ENCODE measurements at regions not wholly inside any gene's neighbourhood (a gene's known extent, or its start where the extent isn't known, plus 50 kb on each side); places are given as distances from the start of the nearest gene placed in this dataset.

- Histone ChIP-seq H3K27me3 (ENCODE audit: control insufficient read depth in 3 of 3, insufficient read depth in 3 of 3, low read length in 3 of 3) (no peaks in the 10 kb centered on the region), H3K4me3 (ENCODE audit: low read length in 3 of 3) (no peak overlapping the region), H3K4me1 (ENCODE audit: control insufficient read depth in 3 of 3, insufficient read depth in 3 of 3, low read length in 3 of 3) (no peaks in the 10 kb centered on the region), H3K27ac (ENCODE audit: low read depth, low read length) (no peak overlapping the region), H3K9me3 (ENCODE audit: control insufficient read depth in 3 of 3, low read length in 3 of 3) (no peaks in the 10 kb centered on the region), H3K9ac (ENCODE audit: low read depth in 1 of 3, low read length in 3 of 3) (no peak overlapping the region), H3K36me3 (ENCODE audit: control insufficient read depth in 3 of 3, insufficient read depth in 3 of 3, low read length in 3 of 3) (no peaks in the 10 kb centered on the region)
These were observed 335.0 kb upstream of the TRIB2 start for GRCh38 chr2:12381543-12382325.

- no peaks in the 10 kb centered on the region for H3K27me3 ChIP-seq (ENCODE audit: control insufficient read depth in 3 of 3, insufficient read depth in 3 of 3, low read length in 3 of 3)
- no peaks in the 10 kb centered on the region for H3K4me1 ChIP-seq (ENCODE audit: control insufficient read depth in 3 of 3, insufficient read depth in 3 of 3, low read length in 3 of 3)
- H3K36me3 ChIP-seq (ENCODE audit: control insufficient read depth in 3 of 3, insufficient read depth in 3 of 3, low read length in 3 of 3): no peaks in the 10 kb centered on the region
- H3K27ac ChIP-seq (ENCODE audit: low read depth, low read length): no peak overlapping the region
- H3K9me3 ChIP-seq (ENCODE audit: control insufficient read depth in 3 of 3, low read length in 3 of 3): no peaks in the 10 kb centered on the region
- H3K4me3 ChIP-seq (ENCODE audit: low read length in 3 of 3): no peak overlapping the region
- H3K9ac ChIP-seq (ENCODE audit: low read depth in 1 of 3, low read length in 3 of 3): no peak overlapping the region
These were observed 334.4 kb upstream of the TRIB2 start for GRCh38 chr2:12382366-12382765.

GRCh38 chr2:12389344-12390045 lies 327.2 kb upstream of the TRIB2 start:
- Histone ChIP-seq H3K27me3 (ENCODE audit: control insufficient read depth in 3 of 3, insufficient read depth in 3 of 3, low read length in 3 of 3) (no peaks in the 10 kb centered on the region), H3K27ac (ENCODE audit: low read depth, low read length) (no peak overlapping the region), H3K4me3 (ENCODE audit: low read length in 3 of 3) (no peak overlapping the region), H3K36me3 (ENCODE audit: control insufficient read depth in 3 of 3, insufficient read depth in 3 of 3, low read length in 3 of 3) (no peaks in the 10 kb centered on the region), H3K4me1 (ENCODE audit: control insufficient read depth in 3 of 3, insufficient read depth in 3 of 3, low read length in 3 of 3) (no peaks in the 10 kb centered on the region), H3K9ac (ENCODE audit: low read depth in 1 of 3, low read length in 3 of 3) (no peak overlapping the region), H3K9me3 (ENCODE audit: control insufficient read depth in 3 of 3, low read length in 3 of 3) (no peaks in the 10 kb centered on the region)

GRCh38 chr2:12391116-12391515 lies 325.6 kb upstream of the TRIB2 start:
- Histone ChIP-seq H3K9me3 (ENCODE audit: control insufficient read depth in 3 of 3, low read length in 3 of 3) (no peaks in the 10 kb centered on the region), H3K27me3 (ENCODE audit: control insufficient read depth in 3 of 3, insufficient read depth in 3 of 3, low read length in 3 of 3) (no peaks in the 10 kb centered on the region), H3K4me1 (ENCODE audit: control insufficient read depth in 3 of 3, insufficient read depth in 3 of 3, low read length in 3 of 3) (no peaks in the 10 kb centered on the region), H3K9ac (ENCODE audit: low read depth in 1 of 3, low read length in 3 of 3) (no peak overlapping the region), H3K27ac (ENCODE audit: low read depth, low read length) (no peak overlapping the region), H3K4me3 (ENCODE audit: low read length in 3 of 3) (no peak overlapping the region), H3K36me3 (ENCODE audit: control insufficient read depth in 3 of 3, insufficient read depth in 3 of 3, low read length in 3 of 3) (no peaks in the 10 kb centered on the region)

GRCh38 chr2:12396699-12397098 lies 320.0 kb upstream of the TRIB2 start:
- Histone ChIP-seq H3K9ac (ENCODE audit: low read depth in 1 of 3, low read length in 3 of 3) (no peak overlapping the region), H3K9me3 (ENCODE audit: control insufficient read depth in 3 of 3, low read length in 3 of 3) (no peaks in the 10 kb centered on the region), H3K27me3 (ENCODE audit: control insufficient read depth in 3 of 3, insufficient read depth in 3 of 3, low read length in 3 of 3) (no peaks in the 10 kb centered on the region), H3K27ac (ENCODE audit: low read depth, low read length) (no peak overlapping the region), H3K36me3 (ENCODE audit: control insufficient read depth in 3 of 3, insufficient read depth in 3 of 3, low read length in 3 of 3) (no peaks in the 10 kb centered on the region), H3K4me1 (ENCODE audit: control insufficient read depth in 3 of 3, insufficient read depth in 3 of 3, low read length in 3 of 3) (peaks cover 0 to 3% (median 0%) of the 10 kb centered on the region in 3 donors), H3K4me3 (ENCODE audit: low read length in 3 of 3) (no peak overlapping the region)

GRCh38 chr2:12397854-12398253 lies 318.9 kb upstream of the TRIB2 start:
- Histone ChIP-seq H3K27ac (ENCODE audit: low read depth, low read length) (no peak overlapping the region), H3K36me3 (ENCODE audit: control insufficient read depth in 3 of 3, insufficient read depth in 3 of 3, low read length in 3 of 3) (no peaks in the 10 kb centered on the region)

GRCh38 chr2:12399240-12399639 lies 317.5 kb upstream of the TRIB2 start:
- Histone ChIP-seq H3K27ac (ENCODE audit: low read depth, low read length) (no peak overlapping the region), H3K4me3 (ENCODE audit: low read length in 3 of 3) (no peak overlapping the region), H3K9me3 (ENCODE audit: control insufficient read depth in 3 of 3, low read length in 3 of 3) (no peaks in the 10 kb centered on the region), H3K36me3 (ENCODE audit: control insufficient read depth in 3 of 3, insufficient read depth in 3 of 3, low read length in 3 of 3) (no peaks in the 10 kb centered on the region), H3K27me3 (ENCODE audit: control insufficient read depth in 3 of 3, insufficient read depth in 3 of 3, low read length in 3 of 3) (no peaks in the 10 kb centered on the region), H3K9ac (ENCODE audit: low read depth in 1 of 3, low read length in 3 of 3) (no peak overlapping the region), H3K4me1 (ENCODE audit: control insufficient read depth in 3 of 3, insufficient read depth in 3 of 3, low read length in 3 of 3) (peaks cover 0 to 3% (median 0%) of the 10 kb centered on the region in 3 donors)

More at GRCh38 chr2:12397854-12398253, 318.9 kb upstream of the TRIB2 start:
- no peak overlapping the region for H3K4me3 ChIP-seq (ENCODE audit: low read length in 3 of 3)
- no peak overlapping the region for H3K9ac ChIP-seq (ENCODE audit: low read depth in 1 of 3, low read length in 3 of 3)
- H3K27me3 ChIP-seq (ENCODE audit: control insufficient read depth in 3 of 3, insufficient read depth in 3 of 3, low read length in 3 of 3): no peaks in the 10 kb centered on the region
- no peaks in the 10 kb centered on the region for H3K9me3 ChIP-seq (ENCODE audit: control insufficient read depth in 3 of 3, low read length in 3 of 3)
- peaks cover 0 to 3% (median 0%) of the 10 kb centered on the region in 3 donors for H3K4me1 ChIP-seq (ENCODE audit: control insufficient read depth in 3 of 3, insufficient read depth in 3 of 3, low read length in 3 of 3)

GRCh38 chr2:12400543-12400942 lies 316.2 kb upstream of the TRIB2 start:
- H3K4me3 ChIP-seq (ENCODE audit: low read length in 3 of 3): no peak overlapping the region
- peaks cover 0 to 3% (median 0%) of the 10 kb centered on the region in 3 donors for H3K4me1 ChIP-seq (ENCODE audit: control insufficient read depth in 3 of 3, insufficient read depth in 3 of 3, low read length in 3 of 3)
- no peak overlapping the region for H3K27ac ChIP-seq (ENCODE audit: low read depth, low read length)
- H3K36me3 ChIP-seq (ENCODE audit: control insufficient read depth in 3 of 3, insufficient read depth in 3 of 3, low read length in 3 of 3): no peaks in the 10 kb centered on the region
- H3K27me3 ChIP-seq (ENCODE audit: control insufficient read depth in 3 of 3, insufficient read depth in 3 of 3, low read length in 3 of 3): no peaks in the 10 kb centered on the region
- H3K9ac ChIP-seq (ENCODE audit: low read depth in 1 of 3, low read length in 3 of 3): no peak overlapping the region
- H3K9me3 ChIP-seq (ENCODE audit: control insufficient read depth in 3 of 3, low read length in 3 of 3): no peaks in the 10 kb centered on the region

GRCh38 chr2:12402440-12403139 lies 314.1 kb upstream of the TRIB2 start:
- Histone ChIP-seq H3K9ac (ENCODE audit: low read depth in 1 of 3, low read length in 3 of 3) (no peak overlapping the region), H3K36me3 (ENCODE audit: control insufficient read depth in 3 of 3, insufficient read depth in 3 of 3, low read length in 3 of 3) (no peaks in the 10 kb centered on the region)

GRCh38 chr2:12404497-12404896 lies 312.2 kb upstream of the TRIB2 start:
- Histone ChIP-seq H3K4me3 (ENCODE audit: low read length in 3 of 3) (no peak overlapping the region), H3K4me1 (ENCODE audit: control insufficient read depth in 3 of 3, insufficient read depth in 3 of 3, low read length in 3 of 3) (no peaks in the 10 kb centered on the region), H3K36me3 (ENCODE audit: control insufficient read depth in 3 of 3, insufficient read depth in 3 of 3, low read length in 3 of 3) (no peaks in the 10 kb centered on the region)

More at GRCh38 chr2:12402440-12403139, 314.1 kb upstream of the TRIB2 start:
- no peaks in the 10 kb centered on the region for H3K9me3 ChIP-seq (ENCODE audit: control insufficient read depth in 3 of 3, low read length in 3 of 3)
- no peak overlapping the region for H3K27ac ChIP-seq (ENCODE audit: low read depth, low read length)
- H3K27me3 ChIP-seq (ENCODE audit: control insufficient read depth in 3 of 3, insufficient read depth in 3 of 3, low read length in 3 of 3): no peaks in the 10 kb centered on the region
- peaks cover 0 to 3% (median 0%) of the 10 kb centered on the region in 3 donors for H3K4me1 ChIP-seq (ENCODE audit: control insufficient read depth in 3 of 3, insufficient read depth in 3 of 3, low read length in 3 of 3)
- no peak overlapping the region for H3K4me3 ChIP-seq (ENCODE audit: low read length in 3 of 3)

More at GRCh38 chr2:12404497-12404896, 312.2 kb upstream of the TRIB2 start:
- Histone ChIP-seq H3K27me3 (ENCODE audit: control insufficient read depth in 3 of 3, insufficient read depth in 3 of 3, low read length in 3 of 3) (no peaks in the 10 kb centered on the region), H3K27ac (ENCODE audit: low read depth, low read length) (no peak overlapping the region), H3K9me3 (ENCODE audit: control insufficient read depth in 3 of 3, low read length in 3 of 3) (no peaks in the 10 kb centered on the region), H3K9ac (ENCODE audit: low read depth in 1 of 3, low read length in 3 of 3) (no peak overlapping the region)

All from skeletal muscle tissue (tissue), 3 donors.